ENCODE measurements at regions not wholly inside any gene's neighbourhood (a gene's known extent, or its start where the extent isn't known, plus 50 kb on each side); places are given as distances from the start of the nearest gene placed in this dataset.
"Not testable (repeated sequence)": the region's sequence is repeated elsewhere in the genome, so short reads cannot be mapped to it uniquely, and the experiment has no call there.

DNA sequence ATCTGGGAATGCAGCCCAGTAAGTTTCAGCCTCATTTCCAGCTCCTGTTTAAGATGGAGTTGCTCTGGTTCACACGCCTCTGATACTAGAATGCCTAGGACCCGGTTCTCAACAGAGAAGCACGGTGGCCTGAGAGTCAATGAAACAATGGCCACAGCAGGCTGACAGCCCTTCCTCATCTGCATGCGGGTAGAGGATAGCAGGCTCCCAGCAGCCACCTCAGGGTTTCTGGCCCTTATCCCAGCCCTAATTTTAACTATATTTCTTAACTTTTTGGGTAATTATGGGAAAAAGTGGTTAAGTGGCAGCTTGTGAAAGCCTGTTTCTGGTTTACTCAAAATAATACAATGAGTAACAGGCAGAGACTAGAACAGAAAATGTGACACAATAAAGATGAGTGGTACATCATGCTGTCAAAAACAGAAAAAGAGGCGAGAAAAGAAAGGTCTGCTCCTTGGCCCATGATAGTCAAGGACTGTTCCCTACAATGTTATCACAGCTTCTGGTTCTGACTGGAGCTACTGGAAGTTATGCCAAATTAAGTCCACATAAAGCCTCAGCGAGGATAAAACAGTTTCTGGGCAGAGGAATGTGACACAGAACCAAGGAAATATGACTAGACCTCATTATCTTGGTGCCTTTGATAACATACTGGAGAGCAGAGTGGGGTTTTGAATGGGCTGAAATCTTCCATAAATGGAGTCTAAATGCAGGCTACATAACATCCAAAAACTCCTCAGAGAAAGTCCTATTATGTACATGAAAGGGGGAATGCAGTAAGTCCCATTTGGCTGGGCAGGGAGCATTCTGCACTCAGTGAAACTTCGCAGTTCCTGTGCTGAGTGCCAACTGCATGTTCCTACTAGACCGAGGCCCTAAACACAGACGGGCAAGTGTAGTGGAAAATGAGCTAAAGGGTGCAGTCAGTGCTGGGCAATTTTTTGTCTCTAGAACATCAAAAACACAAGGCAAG is 92.1 kb downstream of the NIBAN1 start:
- no peak for ATAC-seq
- peak overlapping the region in 1 of 2 donors; percentile 33 for H3K27ac ChIP-seq

DNA sequence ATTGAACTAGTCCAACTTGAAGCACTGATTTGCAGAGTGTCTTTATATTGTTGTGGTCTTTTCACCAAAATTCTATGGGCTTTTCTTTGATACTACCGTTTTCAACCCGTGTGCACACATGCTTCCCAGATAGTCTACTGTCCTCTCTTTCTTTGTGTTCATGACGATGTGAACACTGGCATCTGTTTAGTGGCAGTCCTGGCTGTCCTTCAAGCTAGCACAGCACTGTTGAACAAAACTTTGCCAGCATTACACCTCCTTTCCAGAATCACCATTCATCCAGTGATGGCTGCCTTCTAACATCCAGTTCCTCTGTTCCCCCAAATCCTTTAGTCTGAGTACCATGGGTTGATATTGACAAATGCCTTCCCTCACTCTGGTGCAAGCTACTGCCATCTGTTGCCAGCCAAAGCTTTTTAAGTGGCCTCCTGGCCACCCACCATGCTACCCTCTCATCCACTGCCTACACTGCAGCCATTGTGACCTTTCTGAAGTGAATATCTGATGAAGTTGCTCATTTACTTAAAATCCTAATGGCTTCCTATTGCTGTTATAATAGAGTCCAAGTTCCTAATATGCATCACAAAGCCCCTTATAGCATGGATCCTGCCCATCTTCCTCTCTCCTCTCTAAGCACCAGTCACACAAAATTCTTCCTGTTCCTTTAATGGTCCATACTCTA is 94.3 kb downstream of the NIBAN1 start:
- intact Hi-C loops (cut with DNase I) = no loop called here
- H3K27ac ChIP-seq = no peak overlapping the region
- H3K27me3 ChIP-seq = no peaks in the 10 kb centered on the region
- H3K4me3 ChIP-seq = no peak overlapping the region
- TF ChIP-seq, protein P1, sequence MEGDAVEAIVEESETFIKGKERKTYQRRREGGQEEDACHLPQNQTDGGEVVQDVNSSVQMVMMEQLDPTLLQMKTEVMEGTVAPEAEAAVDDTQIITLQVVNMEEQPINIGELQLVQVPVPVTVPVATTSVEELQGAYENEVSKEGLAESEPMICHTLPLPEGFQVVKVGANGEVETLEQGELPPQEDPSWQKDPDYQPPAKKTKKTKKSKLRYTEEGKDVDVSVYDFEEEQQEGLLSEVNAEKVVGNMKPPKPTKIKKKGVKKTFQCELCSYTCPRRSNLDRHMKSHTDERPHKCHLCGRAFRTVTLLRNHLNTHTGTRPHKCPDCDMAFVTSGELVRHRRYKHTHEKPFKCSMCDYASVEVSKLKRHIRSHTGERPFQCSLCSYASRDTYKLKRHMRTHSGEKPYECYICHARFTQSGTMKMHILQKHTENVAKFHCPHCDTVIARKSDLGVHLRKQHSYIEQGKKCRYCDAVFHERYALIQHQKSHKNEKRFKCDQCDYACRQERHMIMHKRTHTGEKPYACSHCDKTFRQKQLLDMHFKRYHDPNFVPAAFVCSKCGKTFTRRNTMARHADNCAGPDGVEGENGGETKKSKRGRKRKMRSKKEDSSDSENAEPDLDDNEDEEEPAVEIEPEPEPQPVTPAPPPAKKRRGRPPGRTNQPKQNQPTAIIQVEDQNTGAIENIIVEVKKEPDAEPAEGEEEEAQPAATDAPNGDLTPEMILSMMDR (IDR thresholded peaks at IDR 0.05) = no peak
- ATAC-seq (no peak), DNase-seq (no peak)
- H3K4me1 ChIP-seq = peaks cover 0 to 56% of the 10 kb centered on the region in 2 donors
- peaks cover 0 to 24% of the 10 kb centered on the region in 2 donors for H3K36me3 ChIP-seq
- no peaks in the 10 kb centered on the region for H3K9me3 ChIP-seq

More for the DNA sequence above, 92.1 kb downstream of the NIBAN1 start:
- intact Hi-C loops (cut with DNase I) = no loop called here
- Histone ChIP-seq H3K4me1 (peaks cover 0 to 55% of the 10 kb centered on the region in 2 donors), H3K9me3 (no peaks in the 10 kb centered on the region), H3K4me3 (no peak overlapping the region), H3K36me3 (peaks cover 0 to 24% of the 10 kb centered on the region in 2 donors), H3K27me3 (no peaks in the 10 kb centered on the region)
- TF ChIP-seq, protein P1 (IDR thresholded peaks at IDR 0.05) = no peak
- DNase-seq = no peak

DNA sequence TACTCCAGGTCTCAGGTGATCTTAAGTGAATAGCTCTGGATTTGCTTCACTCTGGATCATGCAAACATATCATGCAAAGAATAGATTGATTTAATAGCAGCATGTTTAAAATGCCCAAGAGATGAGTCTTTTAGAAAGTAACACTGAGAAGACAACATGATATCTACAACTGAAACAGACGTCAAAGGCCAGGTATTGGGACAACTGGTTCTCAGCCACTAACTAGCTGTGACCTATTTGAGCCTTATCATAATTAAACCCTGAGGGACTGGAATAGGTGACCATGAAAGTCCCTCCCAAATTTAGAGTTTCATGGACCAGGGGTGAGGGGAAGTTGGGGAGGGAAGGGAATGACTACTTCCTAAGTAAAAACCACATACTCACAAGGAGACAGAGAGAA is 95.7 kb downstream of the NIBAN1 start:
- Histone ChIP-seq H3K4me3 (no peak overlapping the region), H3K9me3 (no peaks in the 10 kb centered on the region), H3K27ac (no peak overlapping the region), H3K36me3 (peaks cover 0 to 14% of the 10 kb centered on the region in 2 donors), H3K27me3 (no peaks in the 10 kb centered on the region), H3K4me1 (peaks cover 0 to 54% of the 10 kb centered on the region in 2 donors)
- TF ChIP-seq, protein P1 (IDR thresholded peaks at IDR 0.05) = no peak
- DNase-seq (no peak), ATAC-seq (no peak)
- intact Hi-C loops (cut with DNase I) = no loop called here

DNA sequence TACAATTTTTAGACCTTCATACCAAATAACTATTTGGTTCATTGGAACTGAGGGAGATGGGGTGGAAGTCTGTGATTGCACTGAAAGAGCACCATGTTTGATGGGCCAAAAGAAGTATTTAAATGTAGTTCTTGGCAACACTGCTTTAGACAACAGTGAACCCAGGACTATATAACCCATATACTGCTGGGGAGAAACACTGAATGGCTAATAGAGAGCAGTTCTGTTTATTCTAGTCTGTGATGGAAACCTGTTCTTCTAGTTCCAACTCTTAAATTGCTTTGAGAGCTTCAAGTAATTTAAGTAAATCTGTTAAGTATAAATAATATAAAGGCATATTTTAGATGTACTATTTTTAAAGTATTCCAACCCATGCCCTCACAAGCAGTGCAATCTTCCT is 96.3 kb downstream of the NIBAN1 start:
- H3K9me3 ChIP-seq = no peaks in the 10 kb centered on the region
- peak; percentile 87 for ATAC-seq
- peaks cover 0 to 49% of the 10 kb centered on the region in 2 donors for H3K4me1 ChIP-seq
- H3K4me3 ChIP-seq = no peak overlapping the region
- H3K27ac ChIP-seq = peak overlapping the region in 1 of 2 donors; percentile 21
- TF ChIP-seq, protein P1 (IDR thresholded peaks at IDR 0.05) = no peak
- no peaks in the 10 kb centered on the region for H3K27me3 ChIP-seq
- peak in 1 of 4 donors; percentile 61 for DNase-seq
- intact Hi-C loops (cut with DNase I) = no loop called here
- H3K36me3 ChIP-seq = peaks cover 0 to 8% of the 10 kb centered on the region in 2 donors

DNA sequence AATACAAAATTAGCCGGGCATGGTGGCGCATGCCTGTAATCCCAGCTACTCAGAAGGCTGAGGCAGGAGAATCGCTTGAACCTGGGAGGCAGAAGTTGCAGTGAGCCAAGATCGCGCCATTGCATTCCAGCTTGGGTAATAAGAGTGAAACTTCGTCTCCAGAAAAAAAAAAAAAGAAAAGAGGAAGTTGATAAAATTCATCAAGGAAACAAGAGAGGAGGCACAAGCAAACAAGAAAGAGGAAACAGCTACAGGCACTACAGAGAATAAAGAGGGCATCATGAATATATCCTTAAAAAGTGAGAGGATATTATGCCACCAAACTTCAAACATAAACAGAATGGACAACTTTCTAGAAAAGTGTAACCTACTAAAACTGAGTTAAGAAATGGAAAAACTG is 98.3 kb downstream of the NIBAN1 start:
- Histone ChIP-seq H3K27ac (peak overlapping the region in 1 of 2 donors; percentile 26), H3K4me1 (peaks cover 0 to 34% of the 10 kb centered on the region in 2 donors)
- ATAC-seq; H3K36me3 ChIP-seq; H3K9me3 ChIP-seq; H3K4me3 ChIP-seq; H3K27me3 ChIP-seq; intact Hi-C loops (cut with DNase I): not testable (repeated sequence)
- peak in 1 of 4 donors; percentile 43 for DNase-seq

All from left lung (tissue), 4 donors.